HepG2 (cell line): ENCODE measurements at regions not wholly inside any gene's neighbourhood (a gene's known extent, or its start where the extent isn't known, plus 50 kb on each side); places are given as distances from the start of the nearest gene placed in this dataset.

Source experiments
- ATAC-seq: fragments of 200-7000 bp; cut with Tn5 transposase; 3 replicates; pipeline ENCODE4 v1.9.1; 2020; ENCODE audit warnings: mild to moderate bottlenecking, moderate library complexity
- BruUV-seq: library from RNA; stranded (reverse); fragments of 400-500 nt; replicated peaks from 2 replicates; lab custom pipeline; 2021; lab: Mats Ljungman, UMichigan
- CTCF ChIA-PET: fragments of 300-600 bp; formaldehyde crosslinking; extraction: SDS; loops from one replicate; lab custom pipeline; 2021; ENCODE audit warnings: low total read pairs, inconsistent platforms, low intra/inter-chr PET ratio; lab: Yijun Ruan, JAX
- POLR2A ChIA-PET: fragments of 350-600 bp; sonication (Branson Sonifier 250); formaldehyde crosslinking; loops from one replicate; lab custom pipeline; 2020; ENCODE audit warnings: antibody characterized with exemption, inconsistent platforms; lab: Yijun Ruan, JAX
- DNase-seq: peaks from one replicate; pipeline ENCODE4 v3.0.0-alpha.2; 2015; ENCODE audit warnings: low spot score
- FAIRE-seq: peaks from 3 replicates; lab custom pipeline; 2011; peaks lifted over from hg19 to GRCh38; lab: Jason Lieb, UNC
- H2AFZ ChIP-seq: one replicate; pipeline ENCODE4 v1.6.1; 2011; ENCODE audit warnings: low read length, inconsistent platforms
- H3K27ac ChIP-seq: fragments of 300-600 bp; 3 replicates; pipeline ENCODE4 v1.8.0; 2011; ENCODE audit warnings: mixed run types, mild to moderate bottlenecking, mixed read lengths, low read length, inconsistent platforms; ENCODE audit not compliant: insufficient read depth; ENCODE audit errors: extremely low read length
- H3K27me3 ChIP-seq, 2 experiments: fragments of 200-600 bp in 1 of 2; 2 replicates in 1 of 2; 3 replicates in 1 of 2; pipeline versions ENCODE4 v1.6.0 to v1.8.0; 2011; ENCODE audit warnings: low read length in 2 of 2, mild to moderate bottlenecking in 2 of 2, moderate library complexity in 2 of 2, inconsistent platforms in 1 of 2; ENCODE audit not compliant: insufficient read depth in 2 of 2, control insufficient read depth in 1 of 2
- H3K36me3 ChIP-seq, 2 experiments: fragments of 200-600 bp in 1 of 2; replicated peaks in 1 of 2; 2 replicates in 1 of 2; 3 replicates in 1 of 2; pipeline versions ENCODE4 v1.5.1 to v1.8.0; 2011; ENCODE audit warnings: low read length in 2 of 2, inconsistent platforms in 1 of 2; ENCODE audit not compliant: insufficient read depth in 2 of 2, control insufficient read depth in 1 of 2
- H3K4me1 ChIP-seq: 2 replicates; pipeline ENCODE4 v1.5.1; 2012; ENCODE audit warnings: low read length, inconsistent platforms; ENCODE audit not compliant: insufficient read depth
- H3K4me2 ChIP-seq: 2 replicates; pipeline ENCODE4 v1.6.0; 2011; ENCODE audit warnings: low read depth, low read length, inconsistent platforms
- H3K4me3 ChIP-seq, 3 experiments: fragments of 200-600 bp in 1 of 3; sonication (generic), shearing (Covaris generic) in 1 of 3; replicated peaks in 1 of 3; 2 replicates each; pipeline ENCODE4 v1.5.1; 2011 to 2016; ENCODE audit warnings: low read length in 3 of 3, inconsistent platforms in 2 of 3, low read depth in 2 of 3, mild to moderate bottlenecking in 2 of 3, control low read depth in 1 of 3, mixed read lengths in 1 of 3; ENCODE audit not compliant: insufficient read depth in 1 of 3
- H3K79me2 ChIP-seq: one replicate; pipeline ENCODE4 v1.6.1; 2011; ENCODE audit warnings: low read length, inconsistent platforms; ENCODE audit not compliant: insufficient read depth
- H3K9ac ChIP-seq: 2 replicates; pipeline ENCODE4 v1.6.0; 2011; ENCODE audit warnings: mild to moderate bottlenecking, low read depth, low read length, inconsistent platforms; ENCODE audit not compliant: insufficient read depth
- H3K9me3 ChIP-seq: 2 replicates; pipeline ENCODE4 v1.5.1; 2012; ENCODE audit warnings: mild to moderate bottlenecking, low read length
- H4K20me1 ChIP-seq: 2 replicates; pipeline ENCODE4 v1.6.0; 2011; ENCODE audit warnings: inconsistent platforms, mild to moderate bottlenecking, low read length, moderate library complexity; ENCODE audit not compliant: insufficient read depth
- CEBPB ChIP-seq: IDR thresholded peaks from 2 replicates; pipeline ENCODE4 v1.6.1; 2011; ENCODE audit warnings: low read depth, low read length, improper control_type of control experiment, borderline replicate concordance
- DPF2 ChIP-seq: sonication (generic); formaldehyde crosslinking; IDR thresholded peaks from 2 replicates; pipeline ENCODE4 v1.4.0; 2020; ENCODE audit warnings: mild to moderate bottlenecking, low read depth, missing genetic modification reagents, borderline replicate concordance
- KDM3A ChIP-seq: IDR thresholded peaks from 2 replicates; pipeline ENCODE4 v1.6.1; 2018; ENCODE audit warnings: low read depth, missing compliant biosample characterization
- RORA ChIP-seq: sonication (generic); formaldehyde crosslinking; IDR thresholded peaks from 2 replicates; pipeline ENCODE4 v1.5.0; 2020; ENCODE audit warnings: mild to moderate bottlenecking, missing genetic modification reagents, moderate library complexity
- SAP130 ChIP-seq: IDR thresholded peaks from 2 replicates; pipeline ENCODE4 v1.6.1; 2016; ENCODE audit warnings: low read depth
- SNAPC2 ChIP-seq: sonication (generic); formaldehyde crosslinking; IDR thresholded peaks from 2 replicates; pipeline ENCODE4 v1.8.1; 2022; ENCODE audit warnings: mild to moderate bottlenecking, missing genetic modification reagents
- SOX13 ChIP-seq, 3 experiments: fragments of 450-650 bp in 1 of 3; sonication (generic) in 1 of 3; formaldehyde crosslinking in 1 of 3; IDR thresholded peaks in 2 of 3; conservative IDR thresholded peaks in 1 of 3; 2 replicates each; pipeline versions ENCODE4 v1.5.0 to v1.6.1; 2016 to 2020; ENCODE audit warnings: antibody characterized with exemption in 1 of 3, mild to moderate bottlenecking in 1 of 3, missing compliant biosample characterization in 1 of 3, missing genetic modification reagents in 1 of 3, moderate library complexity in 1 of 3
- SP1 ChIP-seq, 2 experiments: fragments of 450-650 bp in 1 of 2; sonication (generic) in 1 of 2; formaldehyde crosslinking in 1 of 2; IDR thresholded peaks; 2 replicates each; pipeline versions ENCODE4 v1.4.0 to v1.6.1; 2016 to 2020; ENCODE audit warnings: missing genetic modification reagents in 1 of 2
- TFDP1 ChIP-seq: IDR thresholded peaks from 2 replicates; pipeline ENCODE4 v1.6.1; 2016; ENCODE audit warnings: missing compliant biosample characterization, missing genetic modification reagents, borderline replicate concordance
- ZBTB25 ChIP-seq: IDR thresholded peaks from 2 replicates; pipeline ENCODE4 v1.6.1; 2018; ENCODE audit warnings: missing genetic modification reagents
- ZNF552 ChIP-seq: sonication (generic); formaldehyde crosslinking; IDR thresholded peaks from 2 replicates; pipeline ENCODE4 v1.9.0; 2022; ENCODE audit warnings: missing genetic modification reagents, mild to moderate bottlenecking, borderline replicate concordance
- WGBS: methylation state at CpG from one replicate; pipeline ENCODE4 v1.1.6; 2017; ENCODE audit warnings: low lambda C conversion rate; 5-methylcytosine and 5-hydroxymethylcytosine counted together
- in situ Hi-C: cut with HindIII; loops from 2 replicates; pipeline ENCODE4 v1.10.0; 2017; ENCODE audit warnings: low pct_unique_long_range_greater_than_20kb; ENCODE audit not compliant: extremely low pct_ligation_motif_present
- intact Hi-C: fragments of 100-400 bp; cut with micrococcal nuclease; formaldehyde crosslinking; loops from one replicate; pipeline ENCODE4 v1.10.0; 2022; ENCODE audit not compliant: unreplicated experiment

- TF ChIP-seq TFDP1 (CRISPR knock-in tag) (no peak), SAP130 (CRISPR knock-in tag) (no peak), SNAPC2 (CRISPR knock-in tag) (no peak), SP1 (IDR thresholded peaks at IDR 0.05) (no peak), SP1 (CRISPR knock-in tag; IDR thresholded peaks at IDR 0.05) (no peak), RORA (CRISPR knock-in tag) (no peak), ZNF552 (CRISPR knock-in tag) (no peak), ZBTB25 (CRISPR knock-in tag) (no peak), SOX13 (IDR thresholded peaks at IDR 0.05) (no peak), SOX13 (CRISPR knock-in tag; conservative IDR thresholded peaks at IDR 0.05 in 1 of 2, IDR thresholded peaks at IDR 0.05 in 1 of 2) (no peak), KDM3A (CRISPR knock-in tag) (no peak)
These were observed 783.3 kb downstream of the PLCL1 start (continued) for GRCh38 chr2:198587741-198588140.

- no TSS peak for BruUV-seq
- H3K9ac ChIP-seq = no peak overlapping the region
- no peak for ATAC-seq
- WGBS = 8% methylated on average over 7 of the region's 7 CpGs
- H3K27ac ChIP-seq = no peak overlapping the region
- in situ Hi-C loops = no loop called here
- CTCF ChIA-PET = no interaction called here
- no peak overlapping the region for H3K4me3 ChIP-seq
- POLR2A ChIA-PET = no interaction called here
- no peaks in the 10 kb centered on the region for H3K79me2 ChIP-seq
- no peak overlapping the region for H3K4me2 ChIP-seq
- H3K27me3 ChIP-seq = no peaks in the 10 kb centered on the region
- no peaks in the 10 kb centered on the region for H3K9me3 ChIP-seq
- H3K36me3 ChIP-seq = no peaks in the 10 kb centered on the region
- no peak for FAIRE-seq
- no peak for DNase-seq
- H3K4me1 ChIP-seq = no peaks in the 10 kb centered on the region
- intact Hi-C loops = no loop called here
- no peak overlapping the region for H2AFZ ChIP-seq
- no peaks in the 10 kb centered on the region for H4K20me1 ChIP-seq
- no peak for TF ChIP-seq DPF2 (CRISPR knock-in tag)
- peak; percentile 29; the same call in 1 of the 2 replicates for TF ChIP-seq CEBPB
These were observed 782.8 kb downstream of the PLCL1 start for GRCh38 chr2:198587240-198587639.
